HCT116 (cell line): ENCODE measurements at regions not wholly inside any gene's neighbourhood (a gene's known extent, or its start where the extent isn't known, plus 50 kb on each side); places are given as distances from the start of the nearest gene placed in this dataset.

Source experiments
- ATAC-seq: fragments of 200-7000 bp; cut with Tn5 transposase; 2 replicates; pipeline ENCODE4 v1.9.1; 2020; ENCODE audit warnings: mild to moderate bottlenecking, moderate library complexity
- BruUV-seq: library from RNA; stranded (reverse); fragments of 400-500 nt; replicated peaks from 2 replicates; lab custom pipeline; 2021; lab: Mats Ljungman, UMichigan
- CTCF ChIA-PET: fragments of 300-600 bp; sonication (Branson Sonifier 250); formaldehyde crosslinking; loops from one replicate; lab custom pipeline; 2021; ENCODE audit warnings: antibody characterized with exemption; lab: Charles Lee
- POLR2A ChIA-PET: fragments of 300-600, 350-600 bp; sonication (Branson Sonifier 250); formaldehyde crosslinking; loops from one replicate; lab custom pipeline; 2021; ENCODE audit warnings: antibody characterized with exemption; lab: Charles Lee
- RAD21 ChIA-PET, 2 experiments: fragments of 300-600 bp; sonication (Branson Sonifier 250); formaldehyde crosslinking; loops; one replicate each; lab custom pipeline; 2023; ENCODE audit warnings: low total read pairs in 2 of 2; ENCODE audit not compliant: uncharacterized antibody in 2 of 2, unreplicated experiment in 2 of 2, low non-redundant PET in 1 of 2; lab: Charles Lee
- DNase-seq: peaks from one replicate; pipeline ENCODE4 v3.0.0-alpha.2; 2010; ENCODE audit warnings: low read depth, low spot score
- H2AFZ ChIP-seq: fragments of 200-600 bp; shearing (Covaris generic), sonication (generic); 2 replicates; pipeline ENCODE4 v1.6.1; 2017; ENCODE audit warnings: low read depth, mixed run types, mixed read lengths, antibody characterized with exemption, low read length; ENCODE audit not compliant: poor library complexity, severe bottlenecking
- H3K27ac ChIP-seq: 2 replicates; pipeline ENCODE4 v1.5.1; 2012; ENCODE audit warnings: low read depth, low read length
- H3K27me3 ChIP-seq: fragments of 200-600 bp; sonication (generic); 2 replicates; pipeline ENCODE4 v1.6.1; 2016; ENCODE audit warnings: mixed run types, low read length, mixed read lengths; ENCODE audit not compliant: insufficient read depth
- H3K36me3 ChIP-seq, 2 experiments: fragments of 200-500 bp in 1 of 2; fragments of 200-600 bp in 1 of 2; sonication (Bioruptor generic) in 1 of 2; sonication (generic) in 1 of 2; 2 replicates each; pipeline versions ENCODE4 v1.5.1 to v1.6.1; 2014 to 2016; ENCODE audit warnings: low read length in 2 of 2, inconsistent platforms in 1 of 2, mixed read lengths in 1 of 2, mixed run types in 1 of 2; ENCODE audit not compliant: insufficient read depth in 2 of 2, control insufficient read depth in 1 of 2
- H3K4me1 ChIP-seq, 2 experiments: fragments of 200-600 bp in 1 of 2; sonication (generic) in 1 of 2; 2 replicates each; pipeline versions ENCODE4 v1.5.1 to v1.6.1; 2012 to 2017; ENCODE audit warnings: low read length in 2 of 2, inconsistent platforms in 1 of 2, mild to moderate bottlenecking in 1 of 2, mixed read lengths in 1 of 2, mixed run types in 1 of 2, moderate library complexity in 1 of 2; ENCODE audit not compliant: insufficient read depth in 2 of 2, control insufficient read depth in 1 of 2
- H3K4me2 ChIP-seq: fragments of 200-600 bp; sonication (generic); 2 replicates; pipeline ENCODE4 v1.6.1; 2017; ENCODE audit warnings: mixed run types, low read length, mixed read lengths
- H3K4me3 ChIP-seq, 2 experiments: fragments of 200-600 bp in 1 of 2; sonication (generic) in 1 of 2; replicated peaks in 1 of 2; 2 replicates each; pipeline ENCODE4 v1.5.1; 2011 to 2016; ENCODE audit warnings: low read length in 2 of 2, control low read depth in 1 of 2, low read depth in 1 of 2, mild to moderate bottlenecking in 1 of 2, mixed read lengths in 1 of 2, mixed run types in 1 of 2
- H3K79me2 ChIP-seq: fragments of 200-600 bp; sonication (generic); 2 replicates; pipeline ENCODE4 v1.6.1; 2017; ENCODE audit warnings: mild to moderate bottlenecking, mixed run types, low read length, moderate library complexity, mixed read lengths; ENCODE audit not compliant: insufficient read depth
- H3K9ac ChIP-seq: fragments of 200-600 bp; sonication (generic); 2 replicates; pipeline ENCODE4 v1.6.1; 2016; ENCODE audit warnings: low read length, mixed read lengths
- H3K9me2 ChIP-seq: fragments of 200-600 bp; sonication (generic), shearing (Covaris generic); 2 replicates; pipeline ENCODE4 v1.6.1; 2017; ENCODE audit warnings: mixed run types, mild to moderate bottlenecking, moderate library complexity; ENCODE audit not compliant: insufficient read depth
- H3K9me3 ChIP-seq, 2 experiments: fragments of 200-500 bp in 1 of 2; fragments of 200-600 bp in 1 of 2; sonication (Bioruptor generic) in 1 of 2; sonication (generic) in 1 of 2; 2 replicates each; pipeline ENCODE4 v1.6.1; 2014 to 2017; ENCODE audit warnings: low read length in 2 of 2, mixed read lengths in 2 of 2, inconsistent platforms in 1 of 2, low read depth in 1 of 2, mild to moderate bottlenecking in 1 of 2, mixed run types in 1 of 2, moderate library complexity in 1 of 2; ENCODE audit not compliant: control insufficient read depth in 1 of 2, insufficient read depth in 1 of 2
- H4K20me1 ChIP-seq: fragments of 200-600 bp; sonication (generic), shearing (Covaris generic); 2 replicates; pipeline ENCODE4 v1.6.1; 2017; ENCODE audit warnings: mixed run types, mild to moderate bottlenecking, moderate library complexity; ENCODE audit not compliant: insufficient read depth
- CBX3 ChIP-seq: IDR thresholded peaks from 2 replicates; pipeline ENCODE4 v1.6.1; 2012; ENCODE audit warnings: low read depth
- CEBPB ChIP-seq: IDR thresholded peaks from 2 replicates; pipeline ENCODE4 v1.6.1; 2012; ENCODE audit warnings: low read depth
- EGR1 ChIP-seq: IDR thresholded peaks from 2 replicates; pipeline ENCODE4 v1.6.1; 2012; ENCODE audit warnings: low read depth
- ELF1 ChIP-seq: IDR thresholded peaks from 2 replicates; pipeline ENCODE4 v1.6.1; 2012; ENCODE audit warnings: low read depth, borderline replicate concordance
- EZH2 ChIP-seq: fragments of 200-600 bp; sonication (generic); IDR thresholded peaks from 2 replicates; pipeline ENCODE4 v1.6.1; 2017; ENCODE audit warnings: antibody characterized with exemption, mixed run types
- EZH2phosphoT487 ChIP-seq: fragments of 200-600 bp; IDR thresholded peaks from 2 replicates; pipeline ENCODE4 v1.6.1; 2018; ENCODE audit warnings: antibody characterized with exemption, borderline replicate concordance
- FOSL1 ChIP-seq: IDR thresholded peaks from 2 replicates; pipeline ENCODE4 v1.6.1; 2012; ENCODE audit warnings: low read depth
- MAX ChIP-seq: IDR thresholded peaks from 2 replicates; pipeline ENCODE4 v1.6.1; 2012
- POLR2A ChIP-seq: IDR thresholded peaks from 2 replicates; pipeline ENCODE4 v1.7.0; 2011; ENCODE audit warnings: borderline replicate concordance; ENCODE audit not compliant: insufficient read depth, insufficient read length; ENCODE audit errors: extremely low read depth
- POLR2AphosphoS5 ChIP-seq: IDR thresholded peaks from 2 replicates; pipeline ENCODE4 v1.6.1; 2011; ENCODE audit warnings: mild to moderate bottlenecking, low read depth, low read length, moderate library complexity
- RAD21 ChIP-seq: IDR thresholded peaks from 2 replicates; pipeline ENCODE4 v1.6.1; 2012; ENCODE audit warnings: low read depth, mild to moderate bottlenecking
- SIN3A ChIP-seq: IDR thresholded peaks from 2 replicates; pipeline ENCODE4 v1.6.1; 2012; ENCODE audit warnings: low read depth
- SRF ChIP-seq: IDR thresholded peaks from 2 replicates; pipeline ENCODE4 v1.6.1; 2012; ENCODE audit warnings: low read depth
- TCF7L2 ChIP-seq: IDR thresholded peaks from 2 replicates; pipeline ENCODE4 v1.7.0; 2011; ENCODE audit warnings: borderline replicate concordance, inconsistent platforms; ENCODE audit not compliant: insufficient read depth, insufficient read length; ENCODE audit errors: extremely low read depth
- YY1 ChIP-seq: IDR thresholded peaks from 2 replicates; pipeline ENCODE4 v1.6.1; 2011; ENCODE audit warnings: low read length, low read depth, moderate library complexity, mild to moderate bottlenecking; ENCODE audit not compliant: insufficient replicate concordance; ENCODE audit errors: extremely low read depth
- ZNF274 ChIP-seq: fragments of 200-500 bp; sonication (Bioruptor generic); IDR thresholded peaks from 2 replicates; pipeline ENCODE4 v1.6.1; 2014; ENCODE audit warnings: mild to moderate bottlenecking, low read depth, low read length, inconsistent platforms
- intact Hi-C: fragments of 100-400 bp; cut with micrococcal nuclease; formaldehyde crosslinking; loops from 2 replicates; pipeline ENCODE4 v1.10.0; 2022
- TF ChIP-seq, protein P1 (sequence below): IDR thresholded peaks from 2 replicates; pipeline ENCODE4 v1.6.1; 2011; ENCODE audit warnings: mild to moderate bottlenecking, low read length, moderate library complexity; ENCODE audit not compliant: insufficient replicate concordance; ENCODE audit errors: extremely low read depth

GRCh38 chr1:199170711-199171110 is 531.9 kb downstream of the PTPRC start:
- H3K4me3 ChIP-seq = no peak overlapping the region
- POLR2A ChIA-PET = no interaction called here
- no peaks in the 10 kb centered on the region for H3K9me2 ChIP-seq
- H3K79me2 ChIP-seq = no peaks in the 10 kb centered on the region
- DNase-seq = no peak
- no peaks in the 10 kb centered on the region for H3K9me3 ChIP-seq
- no peaks in the 10 kb centered on the region for H4K20me1 ChIP-seq
- H3K27me3 ChIP-seq = no peaks in the 10 kb centered on the region
- no peaks in the 10 kb centered on the region for H3K4me1 ChIP-seq
- intact Hi-C loops = no loop called here
- no peak for ATAC-seq
- RAD21 ChIA-PET = no interaction called here
- no peak overlapping the region for H3K9ac ChIP-seq
- BruUV-seq = no TSS peak
- H3K36me3 ChIP-seq = no peaks in the 10 kb centered on the region
- H3K27ac ChIP-seq = no peak overlapping the region
- CTCF ChIA-PET = no interaction called here
- no peak overlapping the region for H3K4me2 ChIP-seq
- no peak overlapping the region for H2AFZ ChIP-seq
- TF ChIP-seq SRF (no peak), FOSL1 (no peak), CBX3 (no peak), YY1 (no peak), CEBPB (no peak), EZH2phosphoT487 (no peak), SIN3A (no peak), RAD21 (no peak), ELF1 (no peak), POLR2AphosphoS5 (no peak)
- TF ChIP-seq, all 23 proteins: peak for 0

DNA sequence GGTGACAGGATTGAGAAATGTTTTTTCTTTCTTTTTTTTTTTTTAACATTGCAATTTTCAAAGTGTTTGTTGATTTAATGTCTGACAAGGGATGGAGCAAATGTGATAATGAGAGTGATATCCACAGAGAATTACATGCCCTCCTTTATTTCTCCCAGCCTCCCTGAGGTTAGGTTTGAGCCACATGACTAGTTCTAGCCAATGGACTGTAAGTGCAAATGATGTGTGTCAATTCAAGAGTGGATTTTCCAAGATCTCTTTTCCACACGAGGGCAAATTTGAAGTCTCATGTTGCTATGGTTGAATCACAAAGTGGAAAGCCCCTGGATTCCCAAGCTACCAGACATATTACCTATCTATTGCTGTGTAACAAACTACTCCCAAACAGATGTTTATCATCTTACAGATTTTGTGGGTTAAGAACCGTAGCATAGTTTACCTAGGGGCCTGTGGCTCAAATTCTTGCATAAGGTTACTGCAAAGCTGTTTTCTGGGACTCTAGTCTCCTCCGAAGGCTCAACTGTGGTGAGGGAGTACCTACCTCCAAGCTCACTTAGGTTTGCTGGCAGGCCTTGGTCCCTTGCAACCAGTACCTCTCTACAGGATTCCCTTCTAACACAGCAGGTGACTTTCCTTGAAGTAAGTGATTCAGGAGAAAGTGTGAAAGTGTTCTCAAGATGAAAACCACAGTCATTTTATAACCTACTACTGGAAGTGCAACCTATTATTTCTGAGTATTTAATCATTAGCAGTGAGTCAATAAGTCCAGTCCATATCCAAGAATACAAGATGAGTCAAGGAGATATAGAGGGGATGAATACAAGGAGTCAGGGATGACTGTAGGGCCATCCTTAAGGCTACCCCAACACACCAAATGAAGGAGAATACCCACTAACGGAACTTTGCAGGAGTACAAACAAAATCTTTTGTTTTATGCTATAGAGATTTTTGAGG is 533.6 kb downstream of the PTPRC start:
- H3K4me2 ChIP-seq = no peak overlapping the region
- no peak overlapping the region for H3K4me3 ChIP-seq
- intact Hi-C loops = no loop called here
- no peaks in the 10 kb centered on the region for H4K20me1 ChIP-seq
- no TSS peak for BruUV-seq
- no peaks in the 10 kb centered on the region for H3K36me3 ChIP-seq
- no peaks in the 10 kb centered on the region for H3K27me3 ChIP-seq
- no peak overlapping the region for H3K9ac ChIP-seq
- CTCF ChIA-PET = no interaction called here
- no peaks in the 10 kb centered on the region for H3K9me3 ChIP-seq
- no peak for DNase-seq
- no peak overlapping the region for H2AFZ ChIP-seq
- no peak overlapping the region for H3K27ac ChIP-seq
- no peaks in the 10 kb centered on the region for H3K79me2 ChIP-seq
- H3K4me1 ChIP-seq = no peaks in the 10 kb centered on the region
- H3K9me2 ChIP-seq = 0 out of 2 replicates have a peak, but pooled peaks cover 3% of the 10 kb centered on the region
- no peak for ATAC-seq
- POLR2A ChIA-PET = no interaction called here
- RAD21 ChIA-PET = no interaction called here
- TF ChIP-seq EGR1 (no peak), MAX (no peak), POLR2A (no peak), RAD21 (no peak), EZH2phosphoT487 (no peak), ZNF274 (no peak), EZH2 (no peak), CEBPB (no peak), TCF7L2 (no peak)
- TF ChIP-seq, protein P1, sequence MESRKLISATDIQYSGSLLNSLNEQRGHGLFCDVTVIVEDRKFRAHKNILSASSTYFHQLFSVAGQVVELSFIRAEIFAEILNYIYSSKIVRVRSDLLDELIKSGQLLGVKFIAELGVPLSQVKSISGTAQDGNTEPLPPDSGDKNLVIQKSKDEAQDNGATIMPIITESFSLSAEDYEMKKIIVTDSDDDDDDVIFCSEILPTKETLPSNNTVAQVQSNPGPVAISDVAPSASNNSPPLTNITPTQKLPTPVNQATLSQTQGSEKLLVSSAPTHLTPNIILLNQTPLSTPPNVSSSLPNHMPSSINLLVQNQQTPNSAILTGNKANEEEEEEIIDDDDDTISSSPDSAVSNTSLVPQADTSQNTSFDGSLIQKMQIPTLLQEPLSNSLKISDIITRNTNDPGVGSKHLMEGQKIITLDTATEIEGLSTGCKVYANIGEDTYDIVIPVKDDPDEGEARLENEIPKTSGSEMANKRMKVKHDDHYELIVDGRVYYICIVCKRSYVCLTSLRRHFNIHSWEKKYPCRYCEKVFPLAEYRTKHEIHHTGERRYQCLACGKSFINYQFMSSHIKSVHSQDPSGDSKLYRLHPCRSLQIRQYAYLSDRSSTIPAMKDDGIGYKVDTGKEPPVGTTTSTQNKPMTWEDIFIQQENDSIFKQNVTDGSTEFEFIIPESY = no peak
